ENCODE measurements at regions not wholly inside any gene's neighbourhood (a gene's known extent, or its start where the extent isn't known, plus 50 kb on each side); places are given as distances from the start of the nearest gene placed in this dataset.

GRCh38 chr11:28619846-28620540, 511.8 kb downstream of the METTL15 start:
- no peak for DNase-seq

GRCh38 chr11:28618416-28618815, 510.2 kb downstream of the METTL15 start:
- no peak for DNase-seq

- peak; percentile 6 to 23 for DNase-seq
Observed at GRCh38 chr11:28616160-28616965, 508.2 kb downstream of the METTL15 start.

- DNase-seq, result no peak
Observed at GRCh38 chr11:28615542-28615941, 507.4 kb downstream of the METTL15 start.

- DNase-seq, result no peak
Observed at GRCh38 chr11:28606930-28607329, 498.7 kb downstream of the METTL15 start.

GRCh38 chr11:28599656-28600055, 491.5 kb downstream of the METTL15 start:
- no peak for DNase-seq

GRCh38 chr11:28598531-28598930, 490.3 kb downstream of the METTL15 start:
- DNase-seq, result no peak

GRCh38 chr11:28596816-28597215, 488.6 kb downstream of the METTL15 start:
- DNase-seq, result no peak

- DNase-seq, result no peak
Observed at GRCh38 chr11:28592141-28592540, 484.0 kb downstream of the METTL15 start.

- no peak for DNase-seq
Observed at GRCh38 chr11:28584992-28585391, 476.8 kb downstream of the METTL15 start.

- no peak for DNase-seq
Observed at GRCh38 chr11:28582506-28582905, 474.3 kb downstream of the METTL15 start.

- no peak for DNase-seq
Observed at GRCh38 chr11:28581286-28582242, 473.4 kb downstream of the METTL15 start.

GRCh38 chr11:28571371-28571770, 463.2 kb downstream of the METTL15 start:
- DNase-seq, result no peak

GRCh38 chr11:28569106-28569505, 460.9 kb downstream of the METTL15 start:
- no peak for DNase-seq

- DNase-seq, result peak; percentile 32 to 33
Observed at GRCh38 chr11:28566339-28567089, 458.3 kb downstream of the METTL15 start.

- DNase-seq, result no peak
Observed at GRCh38 chr11:28559492-28559891, 451.3 kb downstream of the METTL15 start.

GRCh38 chr11:28547321-28547741, 439.1 kb downstream of the METTL15 start:
- peak; percentile 85 to 91 for DNase-seq

GRCh38 chr11:28545536-28545935, 437.3 kb downstream of the METTL15 start:
- peak; percentile 71 to 76 for DNase-seq

- DNase-seq, result no peak
Observed at GRCh38 chr11:28542561-28542960, 434.4 kb downstream of the METTL15 start.

GRCh38 chr11:28539239-28540030, 431.2 kb downstream of the METTL15 start:
- DNase-seq, result no peak
